Lung (tissue), 11 donors: ENCODE measurements at regions not wholly inside any gene's neighbourhood (a gene's known extent, or its start where the extent isn't known, plus 50 kb on each side); places are given as distances from the start of the nearest gene placed in this dataset.

Experiments
- ATAC-seq: fragments of 200-7000 bp; cut with Tn5 transposase; one replicate; pipeline ENCODE4 v1.9.1; 2020; ENCODE audit warnings: moderate number of reproducible peaks; ENCODE audit not compliant: insufficient read depth, low FRiP score
- DNase-seq, 3 donors: peaks; one replicate each; pipeline ENCODE4 v3.0.0-alpha.2; 2013 to 2017
- H3K27ac ChIP-seq, 2 donors: one replicate each; pipeline ENCODE4 v1.5.1; 2013; ENCODE audit warnings: mild to moderate bottlenecking in 2 of 2, moderate library complexity in 2 of 2, control low read depth in 1 of 2, inconsistent platforms in 1 of 2, low read depth in 1 of 2, low read length in 1 of 2
- H3K27me3 ChIP-seq, 3 donors: one replicate each; pipeline ENCODE4 v1.5.1; 2013; ENCODE audit warnings: low read length in 2 of 3; ENCODE audit not compliant: control insufficient read depth in 3 of 3, insufficient read depth in 3 of 3
- H3K36me3 ChIP-seq, 4 donors: one replicate each; pipeline ENCODE4 v1.5.1; 2013; ENCODE audit warnings: low read length in 4 of 4, mild to moderate bottlenecking in 1 of 4, moderate library complexity in 1 of 4; ENCODE audit not compliant: control insufficient read depth in 4 of 4, insufficient read depth in 4 of 4
- H3K4me1 ChIP-seq, 5 donors: one replicate each; pipeline ENCODE4 v1.5.1; 2013; ENCODE audit warnings: low read length in 5 of 5, mild to moderate bottlenecking in 2 of 5, moderate library complexity in 1 of 5; ENCODE audit not compliant: control insufficient read depth in 5 of 5, insufficient read depth in 5 of 5
- H3K4me3 ChIP-seq: one replicate; pipeline ENCODE4 v1.5.1; 2013; ENCODE audit warnings: mild to moderate bottlenecking, control low read depth, moderate library complexity
- H3K9ac ChIP-seq, 2 donors: one replicate each; pipeline ENCODE4 v1.5.1; 2013; ENCODE audit warnings: low read length in 2 of 2, control low read depth in 1 of 2; ENCODE audit not compliant: insufficient read depth in 1 of 2
- H3K9me3 ChIP-seq, 4 donors: one replicate each; pipeline ENCODE4 v1.5.1; 2013; ENCODE audit warnings: low read length in 3 of 4, mild to moderate bottlenecking in 1 of 4, moderate library complexity in 1 of 4; ENCODE audit not compliant: control insufficient read depth in 4 of 4, insufficient read depth in 3 of 4
- WGBS, 2 donors: extraction: QIAGEN DNeasy Blood & Tissue Kit; methylation state at CpG; one replicate each; pipeline ENCODE4 v1.1.7; 2013; 5-methylcytosine and 5-hydroxymethylcytosine counted together
- TF ChIP-seq, protein P1 (sequence below): IDR thresholded peaks from 2 replicates; pipeline ENCODE4 v1.5.1; 2012; ENCODE audit warnings: mild to moderate bottlenecking; ENCODE audit errors: control extremely low read depth, extremely low read depth
- donor health status: control.
- donor health status: control.
- donor health status: Bipolar disorder and iron deficiency.
- donor health status: healthy.
- donor health status: DM: yes; HTN: yes; CAD: no.

DNA sequence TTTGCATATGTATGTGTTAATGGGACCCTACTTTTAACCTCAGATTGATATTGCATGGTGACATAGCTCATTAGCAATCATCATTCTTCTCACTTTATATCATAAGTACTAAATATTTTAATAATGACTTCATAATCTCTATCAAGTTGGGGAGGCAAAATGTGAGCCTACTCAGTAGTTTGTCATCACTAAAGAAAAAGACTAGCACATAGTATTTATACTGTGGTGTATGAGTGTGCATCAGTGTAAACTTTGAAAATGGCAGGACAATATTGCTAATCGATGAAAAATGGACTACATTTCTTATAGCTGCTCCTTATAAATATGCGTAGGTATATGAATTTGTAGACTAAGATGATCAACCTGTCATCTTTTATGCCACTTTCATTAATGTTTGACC is 624.5 kb upstream of the ROBO2 start:
- ATAC-seq (no peak), DNase-seq (no peak)
- peaks cover 0 to 5% (median 0%) of the 10 kb centered on the region in 4 donors for H3K9me3 ChIP-seq
- H3K36me3 ChIP-seq, result no peaks in the 10 kb centered on the region
- 71 to 94% methylated on average over 2 of the region's 2 CpGs for WGBS, 2 donors
- no peak overlapping the region for H3K9ac ChIP-seq
- H3K27ac ChIP-seq, result no peak overlapping the region
- no peaks in the 10 kb centered on the region for H3K27me3 ChIP-seq
- H3K4me1 ChIP-seq, result no peaks in the 10 kb centered on the region
- H3K4me3 ChIP-seq, result no peak overlapping the region
- TF ChIP-seq, protein P1, sequence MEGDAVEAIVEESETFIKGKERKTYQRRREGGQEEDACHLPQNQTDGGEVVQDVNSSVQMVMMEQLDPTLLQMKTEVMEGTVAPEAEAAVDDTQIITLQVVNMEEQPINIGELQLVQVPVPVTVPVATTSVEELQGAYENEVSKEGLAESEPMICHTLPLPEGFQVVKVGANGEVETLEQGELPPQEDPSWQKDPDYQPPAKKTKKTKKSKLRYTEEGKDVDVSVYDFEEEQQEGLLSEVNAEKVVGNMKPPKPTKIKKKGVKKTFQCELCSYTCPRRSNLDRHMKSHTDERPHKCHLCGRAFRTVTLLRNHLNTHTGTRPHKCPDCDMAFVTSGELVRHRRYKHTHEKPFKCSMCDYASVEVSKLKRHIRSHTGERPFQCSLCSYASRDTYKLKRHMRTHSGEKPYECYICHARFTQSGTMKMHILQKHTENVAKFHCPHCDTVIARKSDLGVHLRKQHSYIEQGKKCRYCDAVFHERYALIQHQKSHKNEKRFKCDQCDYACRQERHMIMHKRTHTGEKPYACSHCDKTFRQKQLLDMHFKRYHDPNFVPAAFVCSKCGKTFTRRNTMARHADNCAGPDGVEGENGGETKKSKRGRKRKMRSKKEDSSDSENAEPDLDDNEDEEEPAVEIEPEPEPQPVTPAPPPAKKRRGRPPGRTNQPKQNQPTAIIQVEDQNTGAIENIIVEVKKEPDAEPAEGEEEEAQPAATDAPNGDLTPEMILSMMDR, result no peak

DNA sequence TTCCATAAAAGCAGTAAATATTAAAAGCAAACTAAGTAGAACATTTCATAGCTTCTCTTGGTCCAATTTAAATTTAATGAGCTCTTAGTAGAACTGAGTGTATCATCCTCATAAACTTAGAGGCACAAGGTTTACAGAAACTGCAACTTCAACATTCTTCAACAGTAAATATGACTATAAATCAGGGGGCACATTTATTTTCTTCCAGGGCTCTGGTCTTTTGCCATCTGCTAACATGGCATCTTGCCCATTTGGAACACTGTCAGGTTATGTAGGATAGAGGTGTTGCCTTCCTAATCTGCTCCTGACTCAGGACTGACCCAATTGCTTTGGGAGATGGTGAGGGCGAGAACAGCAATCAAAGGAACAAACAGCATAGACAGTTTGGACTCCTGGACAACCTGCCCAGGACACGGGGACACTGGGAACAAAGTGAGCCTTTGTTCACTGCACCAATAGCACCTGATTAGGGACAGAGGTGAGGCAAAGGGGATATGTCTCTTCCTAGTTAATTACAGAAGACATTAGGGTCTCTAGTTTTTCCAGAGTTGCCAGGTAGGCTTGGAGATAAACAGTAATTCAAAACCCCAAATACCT is 610.2 kb upstream of the ROBO2 start:
- Histone ChIP-seq H3K27ac (no peak overlapping the region), H3K9me3 (peaks cover 0 to 2% (median 0%) of the 10 kb centered on the region in 4 donors), H3K27me3 (no peaks in the 10 kb centered on the region), H3K36me3 (no peaks in the 10 kb centered on the region), H3K4me3 (no peak overlapping the region), H3K4me1 (peaks cover 0 to 4% (median 0%) of the 10 kb centered on the region in 5 donors), H3K9ac (no peak overlapping the region)
- WGBS, 2 donors, result 62 to 83% methylated on average over 2 of the region's 2 CpGs
- TF ChIP-seq, protein P1, result no peak
- ATAC-seq, result no peak
- DNase-seq, result peak in 1 of 3 donors; percentile 5

GRCh38 chr3:76432396-76432795 is 607.5 kb upstream of the ROBO2 start:
- DNase-seq, result peak in 2 of 3 donors; percentile 12 to 20
- H3K9ac ChIP-seq, result no peak overlapping the region
- ATAC-seq, result no peak
- WGBS, 2 donors, result 80 to 82% methylated on average over 4 of the region's 4 CpGs
- H3K27me3 ChIP-seq, result no peaks in the 10 kb centered on the region
- peaks cover 0 to 2% (median 0%) of the 10 kb centered on the region in 4 donors for H3K9me3 ChIP-seq
- H3K4me1 ChIP-seq, result peaks cover 0 to 4% (median 0%) of the 10 kb centered on the region in 5 donors
- H3K36me3 ChIP-seq, result no peaks in the 10 kb centered on the region
- TF ChIP-seq, protein P1, result no peak
- no peak overlapping the region for H3K4me3 ChIP-seq
- H3K27ac ChIP-seq, result no peak overlapping the region

GRCh38 chr3:76436894-76437293 is 603.0 kb upstream of the ROBO2 start:
- WGBS, 2 donors, result 78 to 81% methylated on average over 3 of the region's 3 CpGs
- Histone ChIP-seq H3K4me1 (no peaks in the 10 kb centered on the region), H3K4me3 (no peak overlapping the region), H3K36me3 (no peaks in the 10 kb centered on the region), H3K9me3 (peaks cover 0 to 2% (median 0%) of the 10 kb centered on the region in 4 donors), H3K27me3 (no peaks in the 10 kb centered on the region), H3K9ac (no peak overlapping the region), H3K27ac (no peak overlapping the region)
- DNase-seq (no peak), ATAC-seq (no peak)
- TF ChIP-seq, protein P1, result no peak
